Calu3 (cell line): ENCODE measurements at regions not wholly inside any gene's neighbourhood (a gene's known extent, or its start where the extent isn't known, plus 50 kb on each side); places are given as distances from the start of the nearest gene placed in this dataset.

Experiments used
- BruUV-seq: library from RNA; stranded (reverse); fragments of 400-500 nt; replicated peaks from 2 replicates; lab custom pipeline; 2021; lab: Mats Ljungman, UMichigan
- CTCF ChIA-PET: fragments of 300-600 bp; sonication (Branson Sonifier 250); formaldehyde crosslinking; loops from one replicate; lab custom pipeline; 2022; ENCODE audit warnings: antibody characterized with exemption; lab: Charles Lee
- DNase-seq: peaks from one replicate; pipeline ENCODE4 v3.0.0; 2022
- H3K27ac Mint-ChIP-seq: one replicate; pipeline ENCODE4 v1.8.0; 2022; ENCODE audit warnings: mixed read lengths; ENCODE audit not compliant: unreplicated experiment
- H3K27me3 Mint-ChIP-seq: one replicate; pipeline ENCODE4 v1.8.0; 2022; ENCODE audit warnings: mixed read lengths; ENCODE audit not compliant: unreplicated experiment
- H3K36me3 Mint-ChIP-seq: one replicate; pipeline ENCODE4 v1.8.0; 2022; ENCODE audit warnings: mild to moderate bottlenecking, moderate library complexity, mixed read lengths; ENCODE audit not compliant: insufficient read depth, unreplicated experiment
- H3K4me1 Mint-ChIP-seq: one replicate; pipeline ENCODE4 v1.8.0; 2022; ENCODE audit warnings: mild to moderate bottlenecking, low read depth, mixed read lengths; ENCODE audit not compliant: unreplicated experiment
- H3K4me3 Mint-ChIP-seq: one replicate; pipeline ENCODE4 v1.8.0; 2022; ENCODE audit warnings: mild to moderate bottlenecking, low read depth, moderate library complexity, mixed read lengths; ENCODE audit not compliant: unreplicated experiment
- H3K9me3 Mint-ChIP-seq: one replicate; pipeline ENCODE4 v1.8.0; 2022; ENCODE audit warnings: low read depth, mixed read lengths; ENCODE audit not compliant: unreplicated experiment
- CTCF ChIP-seq: fragments of 200-600 bp; IDR thresholded peaks from one replicate; pipeline ENCODE4 v1.8.0; 2022; ENCODE audit warnings: antibody characterized with exemption; ENCODE audit not compliant: unreplicated experiment
- intact Hi-C: fragments of 100-400 bp; cut with micrococcal nuclease; formaldehyde crosslinking; loops from one replicate; pipeline ENCODE4 v1.10.0; 2022; ENCODE audit not compliant: unreplicated experiment

- BruUV-seq, result no TSS peak
- DNase-seq, result no peak
- intact Hi-C loops, result no loop called here
Observed at GRCh38 chr11:79807506-79807905, 366.7 kb upstream of the TENM4 start.

GRCh38 chr11:79796704-79797103, 355.9 kb upstream of the TENM4 start:
- Mint-ChIP-seq H3K4me3 (no peak overlapping the region), H3K36me3 (no peaks in the 10 kb centered on the region), H3K9me3 (peaks cover 29% of the 10 kb centered on the region), H3K27me3 (no peaks in the 10 kb centered on the region), H3K27ac (no peak overlapping the region), H3K4me1 (no peaks in the 10 kb centered on the region)
- no peak for DNase-seq
- intact Hi-C loops, result no loop called here
- no peak for TF ChIP-seq CTCF
- CTCF ChIA-PET, result no interaction called here
- no TSS peak for BruUV-seq

More at GRCh38 chr11:79807506-79807905, 366.7 kb upstream of the TENM4 start:
- Mint-ChIP-seq H3K4me3 (no peak overlapping the region), H3K27me3 (no peaks in the 10 kb centered on the region), H3K27ac (no peak overlapping the region), H3K4me1 (no peaks in the 10 kb centered on the region), H3K36me3 (peaks cover 6% of the 10 kb centered on the region), H3K9me3 (peaks cover 21% of the 10 kb centered on the region)
- no peak for TF ChIP-seq CTCF
- CTCF ChIA-PET, result no interaction called here

GRCh38 chr11:79794484-79795393, 353.9 kb upstream of the TENM4 start:
- Mint-ChIP-seq H3K27me3 (no peaks in the 10 kb centered on the region), H3K4me1 (no peaks in the 10 kb centered on the region), H3K27ac (no peak overlapping the region), H3K9me3 (peaks cover 26% of the 10 kb centered on the region), H3K36me3 (no peaks in the 10 kb centered on the region), H3K4me3 (no peak overlapping the region)
- no TSS peak for BruUV-seq
- intact Hi-C loops, result no loop called here
- no peak for DNase-seq
- no peak for TF ChIP-seq CTCF
- CTCF ChIA-PET, result no interaction called here

- no peak for DNase-seq
- CTCF ChIA-PET, result no interaction called here
- intact Hi-C loops, result no loop called here
- Mint-ChIP-seq H3K4me1 (no peaks in the 10 kb centered on the region), H3K27me3 (no peaks in the 10 kb centered on the region), H3K9me3 (peaks cover 26% of the 10 kb centered on the region), H3K27ac (no peak overlapping the region), H3K36me3 (no peaks in the 10 kb centered on the region), H3K4me3 (no peak overlapping the region)
- BruUV-seq, result no TSS peak
- no peak for TF ChIP-seq CTCF
Observed at GRCh38 chr11:79794057-79794456, 353.2 kb upstream of the TENM4 start.
